Heart left ventricle (tissue), 16 donors: ENCODE measurements at regions not wholly inside any gene's neighbourhood (a gene's known extent, or its start where the extent isn't known, plus 50 kb on each side); places are given as distances from the start of the nearest gene placed in this dataset.

ENCODE experiments used
- ATAC-seq, 4 donors: fragments of 200-7000 bp; cut with Tn5 transposase; one replicate each; pipeline ENCODE4 v1.9.1; 2020 to 2022; ENCODE audit warnings: moderate library complexity in 4 of 4, mild to moderate bottlenecking in 3 of 4, moderate number of reproducible peaks in 1 of 4
- DNase-seq, 5 donors: peaks; one replicate each; pipeline ENCODE4 v3.0.0-alpha.2; 2020
- H3K27ac ChIP-seq, 12 donors: fragments of 200-600 bp; sonication (generic) in 4 of 12; one replicate each; pipeline versions ENCODE4 v1.5.0 to v1.8.0; 2016 to 2022; ENCODE audit warnings: mild to moderate bottlenecking in 2 of 12
- H3K27me3 ChIP-seq, 9 donors: fragments of 200-600 bp; sonication (generic) in 2 of 9; one replicate each; pipeline versions ENCODE4 v1.5.1 to v1.8.0; 2016 to 2022; ENCODE audit warnings: mild to moderate bottlenecking in 3 of 9
- H3K36me3 ChIP-seq, 9 donors: fragments of 200-600 bp; sonication (generic) in 2 of 9; one replicate each; pipeline versions ENCODE4 v1.5.0 to v1.8.0; 2018 to 2022; ENCODE audit warnings: mild to moderate bottlenecking in 2 of 9
- H3K4me1 ChIP-seq, 12 donors: fragments of 200-600 bp; sonication (generic) in 4 of 12; one replicate each; pipeline versions ENCODE4 v1.5.0 to v1.8.0; 2016 to 2022; ENCODE audit warnings: mild to moderate bottlenecking in 3 of 12
- H3K4me3 ChIP-seq, 12 donors: fragments of 200-600 bp; sonication (generic) in 4 of 12; one replicate each; pipeline versions ENCODE4 v1.5.0 to v1.8.0; 2017 to 2022; ENCODE audit warnings: mild to moderate bottlenecking in 9 of 12, moderate library complexity in 4 of 12
- H3K9me3 ChIP-seq, 12 donors: fragments of 200-600 bp; sonication (generic) in 4 of 12; one replicate each; pipeline versions ENCODE4 v1.5.0 to v1.8.0; 2016 to 2022; ENCODE audit warnings: mild to moderate bottlenecking in 1 of 12
- CTCF ChIP-seq, 12 donors: fragments of 200-600 bp; sonication (generic) in 4 of 12; IDR thresholded peaks; one replicate each; pipeline versions ENCODE4 v1.5.0 to v1.8.0; 2018 to 2022; ENCODE audit warnings: antibody characterized with exemption in 12 of 12, mild to moderate bottlenecking in 5 of 12
- POLR2A ChIP-seq, 2 donors: fragments of 450-650 bp; IDR thresholded peaks; one replicate each; pipeline ENCODE4 v1.6.1; 2017; ENCODE audit warnings: antibody characterized with exemption in 2 of 2, mild to moderate bottlenecking in 2 of 2, moderate library complexity in 2 of 2
- WGBS, 4 donors: extraction: QIAGEN DNeasy Blood & Tissue Kit in 2 of 4; methylation state at CpG; one replicate each; pipeline versions ENCODE4 v1.1.5 to v1.1.7; 2013 to 2018; 5-methylcytosine and 5-hydroxymethylcytosine counted together
- intact Hi-C, 10 donors: fragments of 100-400 bp; cut with DNase I; formaldehyde crosslinking; loops; one replicate each; pipeline versions ENCODE4 v1.11.1 to v1.14.2; 2022
- donor health status: ischemic (EF 13 %, LVEDD 7.1; RV severe dilation, severe dysfunction).
- donor health status: healthy with polysubstance abuse.
- donor health status: DM: no; HTN: yes; CAD: no.
- donor health status: DM: no; HTN: no; CAD: no.
- donor health status: ischemic (EF 25% LVEDD 6.9; RV normal size, moderate dysfunction).
- donor health status: ischemic (EF 25% LVEDD 5.7; RV mildly dilated, moderate dysfunction).
- donor health status: healthy.
- donor health status: DM: yes; HTN: yes; CAD: no.
- donor health status: ischemic (EF 35%, LVEDD 5.7; RV mildly dilated, moderate dysfunction).
- donor health status: nonischemic (EF 11% LVEDD 7.7; RV severe dilation, severe dysfunction).
- donor health status: DM: yes; HTN: yes; CAD: no.
- donor health status: PGD.
- donor health status: ischemic (EF 29% LVEDD 5.4; RV normal size, mild dysfunction).
- donor health status: nonischemic (EF 23%, LVEDD 6.1; RV moderate dilation, normal function).

GRCh38 chr13:33364192-33364591 is 78.6 kb upstream of the STARD13 start:
- H3K27ac ChIP-seq = no peak overlapping the region

GRCh38 chr13:33366469-33367062 is 81.0 kb upstream of the STARD13 start:
- Histone ChIP-seq H3K4me1 (peaks cover 0 to 26% (median 0%) of the 10 kb centered on the region in 12 donors), H3K27me3 (no peaks in the 10 kb centered on the region), H3K27ac (no peak overlapping the region), H3K36me3 (no peaks in the 10 kb centered on the region), H3K9me3 (no peaks in the 10 kb centered on the region), H3K4me3 (no peak overlapping the region)
- TF ChIP-seq POLR2A (IDR thresholded peaks at IDR 0.05) = no peak
- TF ChIP-seq CTCF (IDR thresholded peaks at IDR 0.05) = no peak
- DNase-seq (no peak), ATAC-seq (no peak)
- intact Hi-C loops = loop anchor here in 1 of 10 donors (10.0 kb wide), 1 partner anchor 68 kb away; no protein-coding TSS in a partner anchor
- 86 to 89% (median 88%) methylated on average over 6 of the region's 6 CpGs for WGBS, 4 donors

More at GRCh38 chr13:33364192-33364591, 78.6 kb upstream of the STARD13 start:
- no peak for ATAC-seq
- H3K27me3 ChIP-seq = no peaks in the 10 kb centered on the region
- intact Hi-C loops = loop anchor here in 1 of 10 donors (10.0 kb wide), 1 partner anchor 71 kb away; no protein-coding TSS in a partner anchor
- no peaks in the 10 kb centered on the region for H3K9me3 ChIP-seq
- WGBS, 4 donors = 96 to 97% (median 96%) methylated on average over 5 of the region's 5 CpGs
- no peak for TF ChIP-seq POLR2A (IDR thresholded peaks at IDR 0.05)
- TF ChIP-seq CTCF (IDR thresholded peaks at IDR 0.05) = no peak
- DNase-seq = no peak
- H3K4me1 ChIP-seq = peaks cover 0 to 26% (median 0%) of the 10 kb centered on the region in 12 donors
- H3K36me3 ChIP-seq = no peaks in the 10 kb centered on the region
- no peak overlapping the region for H3K4me3 ChIP-seq

- WGBS, 4 donors = 79 to 93% (median 85%) methylated on average over 2 of the region's 2 CpGs
- peak overlapping the region in 3 of 12 donors; percentile 21 to 48 (median 23) for H3K27ac ChIP-seq
- ATAC-seq (no peak), DNase-seq (no peak)
- intact Hi-C loops = loop anchor here in 1 of 10 donors (10.0 kb wide), 1 partner anchor 67 kb away; no protein-coding TSS in a partner anchor
- peaks cover 0 to 26% (median 0%) of the 10 kb centered on the region in 12 donors for H3K4me1 ChIP-seq
- no peaks in the 10 kb centered on the region for H3K9me3 ChIP-seq
- no peaks in the 10 kb centered on the region for H3K36me3 ChIP-seq
- no peak overlapping the region for H3K4me3 ChIP-seq
- TF ChIP-seq POLR2A (IDR thresholded peaks at IDR 0.05) = no peak
- no peak for TF ChIP-seq CTCF (IDR thresholded peaks at IDR 0.05)
- H3K27me3 ChIP-seq = no peaks in the 10 kb centered on the region
Observed at GRCh38 chr13:33367171-33367895, 81.8 kb upstream of the STARD13 start.

- intact Hi-C loops = loop anchor here in 1 of 10 donors (10.0 kb wide), 1 partner anchor 67 kb away; no protein-coding TSS in a partner anchor
- Histone ChIP-seq H3K9me3 (no peaks in the 10 kb centered on the region), H3K4me3 (no peak overlapping the region), H3K27ac (peak overlapping the region in 3 of 12 donors; percentile 10 to 48 (median 23)), H3K36me3 (no peaks in the 10 kb centered on the region), H3K4me1 (peaks cover 0 to 26% (median 0%) of the 10 kb centered on the region in 12 donors), H3K27me3 (no peaks in the 10 kb centered on the region)
- ATAC-seq (peak in 2 of 4 donors; percentile 29 to 48), DNase-seq (no peak)
- no peak for TF ChIP-seq POLR2A (IDR thresholded peaks at IDR 0.05)
- TF ChIP-seq CTCF (IDR thresholded peaks at IDR 0.05) = no peak
- WGBS, 4 donors = 54 to 64% (median 59%) methylated on average over 5 of the region's 5 CpGs
Observed at GRCh38 chr13:33367926-33368325, 82.4 kb upstream of the STARD13 start.
